ENCODE measurements at regions not wholly inside any gene's neighbourhood (a gene's known extent, or its start where the extent isn't known, plus 50 kb on each side); places are given as distances from the start of the nearest gene placed in this dataset.

DNA sequence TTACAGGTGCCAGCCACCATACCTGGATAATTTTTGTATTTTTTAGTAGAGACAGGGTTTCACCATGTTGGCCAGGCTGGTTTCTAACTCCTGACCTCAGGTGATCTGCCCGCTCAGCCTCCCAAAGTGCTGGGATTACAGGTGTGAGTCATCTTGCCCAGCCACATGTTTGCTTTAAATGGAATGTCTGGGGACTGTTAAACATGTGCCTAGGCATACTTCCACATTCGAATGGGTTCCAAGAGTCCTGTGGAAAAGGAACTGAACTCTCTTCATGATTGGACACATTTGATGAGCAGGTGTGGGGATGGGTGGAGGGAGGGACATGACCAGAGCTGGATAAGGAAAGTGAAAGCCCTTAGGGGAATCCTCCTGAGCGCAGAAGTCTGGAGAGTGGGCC is 58.4 kb upstream of the GREB1L start:
- Histone ChIP-seq H2AFZ (no peak overlapping the region), H3K27me3 (no peaks in the 10 kb centered on the region), H3K79me2 (no peaks in the 10 kb centered on the region), H3K36me3 (replicated peaks; ENCODE audit: insufficient read depth, low read depth) (no peaks in the 10 kb centered on the region), H3K9me3 (ENCODE audit: low read depth) (no peaks in the 10 kb centered on the region), H3K4me3 (no peak overlapping the region), H3K4me1 (ENCODE audit: insufficient read depth) (no peaks in the 10 kb centered on the region), H3K9me2 (replicated peaks; ENCODE audit: insufficient read depth) (no peaks in the 10 kb centered on the region), H4K20me1 (ENCODE audit: insufficient read depth, poor library complexity, severe bottlenecking) (no peaks in the 10 kb centered on the region), H3K27ac (no peak overlapping the region), H3K4me2 (no peak overlapping the region)
- DNase-seq (ENCODE audit: low spot score) = peak; percentile 13
- TF ChIP-seq, protein P1, sequence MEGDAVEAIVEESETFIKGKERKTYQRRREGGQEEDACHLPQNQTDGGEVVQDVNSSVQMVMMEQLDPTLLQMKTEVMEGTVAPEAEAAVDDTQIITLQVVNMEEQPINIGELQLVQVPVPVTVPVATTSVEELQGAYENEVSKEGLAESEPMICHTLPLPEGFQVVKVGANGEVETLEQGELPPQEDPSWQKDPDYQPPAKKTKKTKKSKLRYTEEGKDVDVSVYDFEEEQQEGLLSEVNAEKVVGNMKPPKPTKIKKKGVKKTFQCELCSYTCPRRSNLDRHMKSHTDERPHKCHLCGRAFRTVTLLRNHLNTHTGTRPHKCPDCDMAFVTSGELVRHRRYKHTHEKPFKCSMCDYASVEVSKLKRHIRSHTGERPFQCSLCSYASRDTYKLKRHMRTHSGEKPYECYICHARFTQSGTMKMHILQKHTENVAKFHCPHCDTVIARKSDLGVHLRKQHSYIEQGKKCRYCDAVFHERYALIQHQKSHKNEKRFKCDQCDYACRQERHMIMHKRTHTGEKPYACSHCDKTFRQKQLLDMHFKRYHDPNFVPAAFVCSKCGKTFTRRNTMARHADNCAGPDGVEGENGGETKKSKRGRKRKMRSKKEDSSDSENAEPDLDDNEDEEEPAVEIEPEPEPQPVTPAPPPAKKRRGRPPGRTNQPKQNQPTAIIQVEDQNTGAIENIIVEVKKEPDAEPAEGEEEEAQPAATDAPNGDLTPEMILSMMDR (IDR thresholded peaks at IDR 0.05; ENCODE audit: poor library complexity) = no peak
- TF ChIP-seq EZH2phosphoT487 (IDR thresholded peaks at IDR 0.05; ENCODE audit: low read depth, severe bottlenecking, unreplicated experiment) = no peak
- TF ChIP-seq EZH2 (IDR thresholded peaks at IDR 0.05; ENCODE audit: borderline replicate concordance) = no peak
- WGBS (ENCODE audit: low lambda C conversion rate, missing lambda C conversion rate) = 67% methylated on average over 3 of the region's 3 CpGs

DNA sequence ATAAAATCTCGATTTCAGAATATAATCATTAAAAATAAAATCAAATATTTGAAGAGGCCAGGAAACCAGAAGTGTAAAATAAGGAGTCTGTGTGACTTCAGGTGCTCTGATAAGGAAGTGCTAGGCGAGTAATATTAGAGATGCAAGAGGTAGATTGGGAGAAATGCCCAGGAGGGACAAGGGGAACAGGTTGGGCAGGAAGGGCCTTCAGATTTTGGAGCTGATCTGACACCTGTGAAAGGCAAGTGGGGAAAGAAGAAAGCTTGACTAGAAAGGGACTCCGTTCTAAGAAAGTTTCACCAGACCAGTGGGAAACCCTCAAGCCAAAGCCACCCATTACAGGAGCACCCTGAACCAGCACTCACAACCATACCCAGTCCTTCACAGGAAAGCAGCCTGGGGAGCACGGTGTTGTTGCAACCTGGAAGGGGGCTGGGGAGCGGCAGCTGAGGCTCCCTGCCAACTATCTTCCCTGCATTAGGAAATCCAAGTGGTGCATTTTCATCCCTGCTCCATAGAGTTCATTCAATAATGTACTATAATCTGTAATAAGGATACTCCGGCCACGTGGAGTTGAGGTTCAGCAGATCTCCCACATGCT is 57.5 kb upstream of the GREB1L start:
- WGBS (ENCODE audit: low lambda C conversion rate, missing lambda C conversion rate) = 75% methylated on average over 7 of the region's 7 CpGs
- no peaks in the 10 kb centered on the region for H3K27me3 ChIP-seq
- H3K4me2 ChIP-seq = no peak overlapping the region
- no peaks in the 10 kb centered on the region for H3K9me3 ChIP-seq (ENCODE audit: low read depth)
- H3K79me2 ChIP-seq = no peaks in the 10 kb centered on the region
- no peak overlapping the region for H3K27ac ChIP-seq
- H3K36me3 ChIP-seq (replicated peaks; ENCODE audit: insufficient read depth, low read depth) = no peaks in the 10 kb centered on the region
- TF ChIP-seq, protein P1 (IDR thresholded peaks at IDR 0.05; ENCODE audit: poor library complexity) = no peak
- TF ChIP-seq EZH2 (IDR thresholded peaks at IDR 0.05; ENCODE audit: borderline replicate concordance) (no peak), EZH2phosphoT487 (IDR thresholded peaks at IDR 0.05; ENCODE audit: low read depth, severe bottlenecking, unreplicated experiment) (no peak)
- H3K9me2 ChIP-seq (replicated peaks; ENCODE audit: insufficient read depth) = no peaks in the 10 kb centered on the region
- no peak overlapping the region for H2AFZ ChIP-seq
- no peak for DNase-seq (ENCODE audit: low spot score)
- no peak overlapping the region for H3K4me3 ChIP-seq
- no peaks in the 10 kb centered on the region for H4K20me1 ChIP-seq (ENCODE audit: insufficient read depth, poor library complexity, severe bottlenecking)
- H3K4me1 ChIP-seq (ENCODE audit: insufficient read depth) = no peaks in the 10 kb centered on the region

DNA sequence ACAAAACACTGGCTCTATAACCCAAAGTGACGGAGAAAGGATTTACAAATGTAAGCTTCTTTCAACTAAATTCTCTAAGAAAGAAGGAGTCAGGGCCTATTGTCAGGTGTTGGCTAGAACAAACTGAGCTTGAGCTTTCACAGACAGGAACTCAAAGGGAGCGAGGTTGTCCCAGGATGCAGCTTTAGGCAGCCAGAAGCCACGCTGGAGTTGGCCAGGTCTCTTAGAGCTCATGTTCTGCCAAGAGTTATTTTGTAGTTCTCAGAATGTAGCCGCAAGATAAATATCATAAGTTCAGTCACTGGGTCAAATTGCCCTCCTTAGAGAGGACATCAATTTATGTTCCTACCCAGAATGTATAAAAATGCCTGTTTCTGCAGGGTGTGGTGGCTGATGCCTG is 54.1 kb upstream of the GREB1L start:
- H4K20me1 ChIP-seq (ENCODE audit: insufficient read depth, poor library complexity, severe bottlenecking) = no peaks in the 10 kb centered on the region
- TF ChIP-seq, protein P1 (IDR thresholded peaks at IDR 0.05; ENCODE audit: poor library complexity) = no peak
- no peak for TF ChIP-seq EZH2 (IDR thresholded peaks at IDR 0.05; ENCODE audit: borderline replicate concordance)
- TF ChIP-seq EZH2phosphoT487 (IDR thresholded peaks at IDR 0.05; ENCODE audit: low read depth, severe bottlenecking, unreplicated experiment) = no peak
- WGBS (ENCODE audit: low lambda C conversion rate, missing lambda C conversion rate) = 91% methylated on average over 4 of the region's 4 CpGs
- H3K9me3 ChIP-seq (ENCODE audit: low read depth) = no peaks in the 10 kb centered on the region
- no peak for DNase-seq (ENCODE audit: low spot score)
- no peak overlapping the region for H3K4me2 ChIP-seq
- H3K79me2 ChIP-seq = no peaks in the 10 kb centered on the region
- no peaks in the 10 kb centered on the region for H3K4me1 ChIP-seq (ENCODE audit: insufficient read depth)
- H3K4me3 ChIP-seq = no peak overlapping the region
- no peaks in the 10 kb centered on the region for H3K27me3 ChIP-seq
- H3K27ac ChIP-seq = no peak overlapping the region
- no peaks in the 10 kb centered on the region for H3K9me2 ChIP-seq (replicated peaks; ENCODE audit: insufficient read depth)
- no peak overlapping the region for H2AFZ ChIP-seq
- H3K36me3 ChIP-seq (replicated peaks; ENCODE audit: insufficient read depth, low read depth) = no peaks in the 10 kb centered on the region

Measured in hepatocyte (in vitro differentiated cells).